GM12878 (cell line): ENCODE measurements at regions not wholly inside any gene's neighbourhood (a gene's known extent, or its start where the extent isn't known, plus 50 kb on each side); places are given as distances from the start of the nearest gene placed in this dataset.
A peak's percentile ranks its signal among the peaks of the same experiment; 100 is the strongest.

Source experiments
- BCL11A ChIP-seq: IDR thresholded peaks from 2 replicates; pipeline ENCODE4 v1.6.1; 2011; ENCODE audit warnings: low read depth, low read length
- CREM ChIP-seq: IDR thresholded peaks from 2 replicates; pipeline ENCODE4 v1.6.1; 2014; ENCODE audit warnings: antibody characterized with exemption, low read depth
- DPF2 ChIP-seq: fragments of 450-650 bp; IDR thresholded peaks from 2 replicates; pipeline ENCODE4 v1.6.1; 2017; ENCODE audit warnings: mild to moderate bottlenecking
- EED ChIP-seq: sonication (generic); IDR thresholded peaks from 2 replicates; pipeline ENCODE4 v1.6.1; 2016; ENCODE audit warnings: antibody characterized with exemption, low read depth
- EP300 ChIP-seq, 2 experiments: fragments of 150-350 bp in 1 of 2; IDR thresholded peaks; 2 replicates each; pipeline ENCODE4 v1.6.1; 2011 to 2012; ENCODE audit warnings: low read depth in 2 of 2, low read length in 2 of 2, borderline replicate concordance in 1 of 2, improper control_type of control experiment in 1 of 2, inconsistent platforms in 1 of 2; ENCODE audit not compliant: control insufficient read depth in 1 of 2
- FOXM1 ChIP-seq: IDR thresholded peaks from 2 replicates; pipeline ENCODE4 v1.6.1; 2012; ENCODE audit warnings: low read depth, mild to moderate bottlenecking, inconsistent platforms, low read length, moderate library complexity
- GATAD2B ChIP-seq: fragments of 450-650 bp; conservative IDR thresholded peaks from 2 replicates; pipeline ENCODE4 v1.6.1; 2017; ENCODE audit warnings: low read depth, mild to moderate bottlenecking, moderate library complexity
- HCFC1 ChIP-seq: fragments of 150-350 bp; IDR thresholded peaks from 2 replicates; pipeline ENCODE4 v1.6.1; 2014; ENCODE audit warnings: low read length
- HDAC2 ChIP-seq: fragments of 200-600 bp; sonication (generic); IDR thresholded peaks from 2 replicates; pipeline ENCODE4 v1.6.1; 2017
- IKZF1 ChIP-seq: fragments of 450-650 bp; conservative IDR thresholded peaks from 2 replicates; pipeline ENCODE4 v1.6.1; 2017; ENCODE audit warnings: antibody characterized with exemption, mild to moderate bottlenecking
- IKZF2 ChIP-seq, 2 experiments: fragments of 450-650 bp; IDR thresholded peaks; 2 replicates each; pipeline ENCODE4 v1.6.1; 2017; ENCODE audit warnings: mild to moderate bottlenecking in 2 of 2, moderate library complexity in 2 of 2
- JUNB ChIP-seq: IDR thresholded peaks from 2 replicates; pipeline ENCODE4 v1.6.1; 2016; ENCODE audit warnings: antibody characterized with exemption, mild to moderate bottlenecking
- MEF2A ChIP-seq: IDR thresholded peaks from 2 replicates; pipeline ENCODE4 v1.6.1; 2011; ENCODE audit warnings: low read depth, mild to moderate bottlenecking, low read length, moderate library complexity; ENCODE audit not compliant: insufficient read depth
- MTA2 ChIP-seq: fragments of 450-650 bp; IDR thresholded peaks from 2 replicates; pipeline ENCODE4 v1.6.1; 2016; ENCODE audit warnings: low read depth, mild to moderate bottlenecking, moderate library complexity
- MTA3 ChIP-seq: IDR thresholded peaks from 2 replicates; pipeline ENCODE4 v1.6.1; 2012; ENCODE audit warnings: low read length, inconsistent platforms, borderline replicate concordance
- NFIC ChIP-seq: IDR thresholded peaks from 2 replicates; pipeline ENCODE4 v1.6.1; 2012; ENCODE audit warnings: low read depth, mild to moderate bottlenecking, inconsistent platforms, low read length, moderate library complexity
- PML ChIP-seq: IDR thresholded peaks from 2 replicates; pipeline ENCODE4 v1.6.1; 2012; ENCODE audit warnings: low read length, inconsistent platforms
- POLR2A ChIP-seq: IDR thresholded peaks from 2 replicates; pipeline ENCODE4 v1.6.1; 2011; ENCODE audit warnings: low read depth, mild to moderate bottlenecking, low read length
- RAD21 ChIP-seq: IDR thresholded peaks from 2 replicates; pipeline ENCODE4 v1.6.1; 2011; ENCODE audit warnings: mild to moderate bottlenecking, low read depth, low read length, moderate library complexity; ENCODE audit not compliant: insufficient read depth
- RBBP5 ChIP-seq: fragments of 200-600 bp; sonication (generic); conservative IDR thresholded peaks from 2 replicates; pipeline ENCODE4 v1.6.1; 2016
- RUNX3 ChIP-seq: IDR thresholded peaks from 2 replicates; pipeline ENCODE4 v1.6.1; 2012; ENCODE audit warnings: low read length, inconsistent platforms
- SIN3A ChIP-seq: IDR thresholded peaks from 2 replicates; pipeline ENCODE4 v1.6.1; 2012; ENCODE audit warnings: low read depth, low read length, improper control_type of control experiment
- SMAD1 ChIP-seq: fragments of 450-650 bp; IDR thresholded peaks from 2 replicates; pipeline ENCODE4 v1.6.1; 2018; ENCODE audit warnings: mild to moderate bottlenecking, low read depth; ENCODE audit not compliant: partially characterized antibody
- SPI1 ChIP-seq: IDR thresholded peaks from 2 replicates; pipeline ENCODE4 v1.6.1; 2011; ENCODE audit warnings: low read depth, mild to moderate bottlenecking, low read length, moderate library complexity, borderline replicate concordance; ENCODE audit not compliant: insufficient read depth
- ZBED1 ChIP-seq: IDR thresholded peaks from 2 replicates; pipeline ENCODE4 v1.6.1; 2016; ENCODE audit warnings: borderline replicate concordance
- ZNF24 ChIP-seq: fragments of 450-650 bp; IDR thresholded peaks from 2 replicates; pipeline ENCODE4 v1.6.1; 2017; ENCODE audit warnings: antibody characterized with exemption, mild to moderate bottlenecking
- TF ChIP-seq, protein P1 (sequence below): fragments of 450-650 bp; formaldehyde crosslinking; IDR thresholded peaks from 2 replicates; pipeline ENCODE4 v1.5.0; 2022; ENCODE audit warnings: mild to moderate bottlenecking, missing genetic modification characterization
- TF ChIP-seq, protein P2 (sequence below): fragments of 450-650 bp; IDR thresholded peaks from 2 replicates; pipeline ENCODE4 v1.6.1; 2017; ENCODE audit warnings: mild to moderate bottlenecking, low read depth, inconsistent platforms; ENCODE audit not compliant: poor library complexity, severe bottlenecking

DNA sequence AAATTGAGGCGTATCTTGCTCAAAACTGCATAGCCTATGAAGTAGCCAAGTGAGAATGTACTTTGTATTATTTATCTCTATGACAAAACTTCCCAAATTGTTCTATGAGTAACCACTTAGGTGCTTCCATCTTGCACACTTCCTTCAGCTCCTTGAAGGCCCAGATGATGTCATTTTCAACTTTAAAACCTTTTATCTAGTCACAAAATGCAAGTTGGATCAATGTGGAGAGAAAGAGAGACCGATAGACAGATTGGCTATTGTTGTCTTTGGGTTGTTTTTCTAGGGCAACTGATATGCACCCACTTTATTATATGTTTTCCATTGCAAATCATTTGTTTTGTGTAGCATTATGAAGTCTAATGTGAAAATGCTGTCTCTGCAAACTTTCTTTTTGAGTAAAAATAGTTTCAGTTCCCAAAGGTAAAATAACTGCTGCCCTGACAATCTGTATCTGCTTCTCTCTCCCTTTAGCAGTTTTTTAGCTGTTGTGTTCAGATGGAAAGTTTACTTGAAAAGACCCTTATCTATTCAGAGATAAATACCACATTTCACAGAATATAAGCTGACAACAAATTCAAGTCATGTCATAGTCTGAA lies 73.7 kb upstream of the CITED2 start (continued):
- TF ChIP-seq, protein P1, sequence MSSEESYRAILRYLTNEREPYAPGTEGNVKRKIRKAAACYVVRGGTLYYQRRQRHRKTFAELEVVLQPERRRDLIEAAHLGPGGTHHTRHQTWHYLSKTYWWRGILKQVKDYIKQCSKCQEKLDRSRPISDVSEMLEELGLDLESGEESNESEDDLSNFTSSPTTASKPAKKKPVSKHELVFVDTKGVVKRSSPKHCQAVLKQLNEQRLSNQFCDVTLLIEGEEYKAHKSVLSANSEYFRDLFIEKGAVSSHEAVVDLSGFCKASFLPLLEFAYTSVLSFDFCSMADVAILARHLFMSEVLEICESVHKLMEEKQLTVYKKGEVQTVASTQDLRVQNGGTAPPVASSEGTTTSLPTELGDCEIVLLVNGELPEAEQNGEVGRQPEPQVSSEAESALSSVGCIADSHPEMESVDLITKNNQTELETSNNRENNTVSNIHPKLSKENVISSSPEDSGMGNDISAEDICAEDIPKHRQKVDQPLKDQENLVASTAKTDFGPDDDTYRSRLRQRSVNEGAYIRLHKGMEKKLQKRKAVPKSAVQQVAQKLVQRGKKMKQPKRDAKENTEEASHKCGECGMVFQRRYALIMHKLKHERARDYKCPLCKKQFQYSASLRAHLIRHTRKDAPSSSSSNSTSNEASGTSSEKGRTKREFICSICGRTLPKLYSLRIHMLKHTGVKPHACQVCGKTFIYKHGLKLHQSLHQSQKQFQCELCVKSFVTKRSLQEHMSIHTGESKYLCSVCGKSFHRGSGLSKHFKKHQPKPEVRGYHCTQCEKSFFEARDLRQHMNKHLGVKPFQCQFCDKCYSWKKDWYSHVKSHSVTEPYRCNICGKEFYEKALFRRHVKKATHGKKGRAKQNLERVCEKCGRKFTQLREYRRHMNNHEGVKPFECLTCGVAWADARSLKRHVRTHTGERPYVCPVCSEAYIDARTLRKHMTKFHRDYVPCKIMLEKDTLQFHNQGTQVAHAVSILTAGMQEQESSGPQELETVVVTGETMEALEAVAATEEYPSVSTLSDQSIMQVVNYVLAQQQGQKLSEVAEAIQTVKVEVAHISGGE (CRISPR knock-in tag): no peak
- TF ChIP-seq SMAD1 (no peak), ZBED1 (0 out of 2 replicates have a peak, but pooled peaks have one; percentile 22), IKZF1 (peak; percentile 53), RUNX3 (peak; percentile 53), GATAD2B (peak; percentile 55; the same call in 1 of the 2 replicates), ZNF24 (peak; percentile 78), JUNB (peak; percentile 97), HDAC2 (no peak), BCL11A (peak; percentile 69; the same call in 1 of the 2 replicates), CREM (peak; percentile 73), IKZF2 (IDR thresholded peaks at IDR 0.05) (peak; percentile 65 to 78), FOXM1 (peak; percentile 75), POLR2A (no peak), SPI1 (peak; percentile 81), EED (0 out of 2 replicates have a peak, but pooled peaks have one; percentile 15), SIN3A (no peak), EP300 (IDR thresholded peaks at IDR 0.05; ENCODE audit: borderline replicate concordance in 1 of 2, control insufficient read depth in 1 of 2, low read depth in 2 of 2, low read length in 2 of 2) (peak in 1 of 2 experiments; percentile 88; a peak in 3 of 4 replicates), NFIC (peak; percentile 92), MTA3 (peak; percentile 46; the same call in 1 of the 2 replicates), RBBP5 (no peak), MEF2A (0 out of 2 replicates have a peak, but pooled peaks have one; percentile 26), RAD21 (peak; percentile 9; the same call in 1 of the 2 replicates), MTA2 (peak; percentile 79), PML (peak; percentile 50; the same call in 1 of the 2 replicates), DPF2 (peak; percentile 89), HCFC1 (no peak)
- TF ChIP-seq, protein P2, sequence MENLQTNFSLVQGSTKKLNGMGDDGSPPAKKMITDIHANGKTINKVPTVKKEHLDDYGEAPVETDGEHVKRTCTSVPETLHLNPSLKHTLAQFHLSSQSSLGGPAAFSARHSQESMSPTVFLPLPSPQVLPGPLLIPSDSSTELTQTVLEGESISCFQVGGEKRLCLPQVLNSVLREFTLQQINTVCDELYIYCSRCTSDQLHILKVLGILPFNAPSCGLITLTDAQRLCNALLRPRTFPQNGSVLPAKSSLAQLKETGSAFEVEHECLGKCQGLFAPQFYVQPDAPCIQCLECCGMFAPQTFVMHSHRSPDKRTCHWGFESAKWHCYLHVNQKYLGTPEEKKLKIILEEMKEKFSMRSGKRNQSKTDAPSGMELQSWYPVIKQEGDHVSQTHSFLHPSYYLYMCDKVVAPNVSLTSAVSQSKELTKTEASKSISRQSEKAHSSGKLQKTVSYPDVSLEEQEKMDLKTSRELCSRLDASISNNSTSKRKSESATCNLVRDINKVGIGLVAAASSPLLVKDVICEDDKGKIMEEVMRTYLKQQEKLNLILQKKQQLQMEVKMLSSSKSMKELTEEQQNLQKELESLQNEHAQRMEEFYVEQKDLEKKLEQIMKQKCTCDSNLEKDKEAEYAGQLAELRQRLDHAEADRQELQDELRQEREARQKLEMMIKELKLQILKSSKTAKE: peak; percentile 47
